Activated T-cell treated with anti-CD3 and anti-CD28 coated beads for 1 hour (primary cell): ENCODE measurements at regions not wholly inside any gene's neighbourhood (a gene's known extent, or its start where the extent isn't known, plus 50 kb on each side); places are given as distances from the start of the nearest gene placed in this dataset.

Experiments used
- DNase-seq: peaks from one replicate; pipeline ENCODE4 v3.0.0-alpha.2; 2020; ENCODE audit warnings: low read depth

DNA sequence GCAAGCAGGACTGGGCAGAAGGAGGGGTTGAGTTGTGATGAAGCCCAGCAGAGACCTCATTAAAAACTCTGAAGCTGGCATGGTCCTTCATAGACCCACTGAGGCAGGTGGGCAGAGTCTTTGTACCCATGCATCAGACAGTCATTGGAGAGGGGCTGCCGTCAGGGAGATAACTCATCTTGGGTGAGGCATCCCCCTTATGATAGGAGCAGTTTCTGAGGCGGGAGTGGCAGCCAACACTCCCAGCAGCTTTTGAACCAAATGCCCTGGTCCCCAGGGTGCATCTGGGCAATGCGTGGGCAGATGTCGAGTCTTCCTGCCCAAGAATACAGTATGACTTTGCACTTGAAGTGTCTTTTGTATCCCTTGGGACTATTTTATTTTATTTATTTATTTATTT is 68.1 kb downstream of the HTR5A start:
- DNase-seq = no peak

DNA sequence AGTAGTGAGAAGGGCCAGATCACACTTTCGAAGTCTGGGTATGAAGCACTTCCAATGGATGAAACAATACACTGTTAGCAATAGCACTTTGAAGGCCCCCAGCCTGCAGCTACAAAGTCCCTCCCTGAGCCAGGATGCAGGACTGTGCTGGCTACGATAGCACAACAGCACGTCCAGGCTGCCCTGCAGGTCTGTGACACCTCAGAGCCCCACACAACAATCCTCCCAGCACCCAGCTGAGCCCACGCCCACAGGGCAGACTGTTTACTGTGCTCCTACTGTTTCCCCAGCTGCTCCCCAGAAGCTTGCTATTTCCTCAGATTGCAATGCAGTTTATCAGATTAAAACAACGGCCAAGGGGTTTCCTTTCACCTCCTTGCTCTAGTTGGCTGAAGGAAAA is 71.4 kb downstream of the HTR5A start:
- no peak for DNase-seq

GRCh38 chr7:155143381-155143780 is 73.3 kb downstream of the HTR5A start:
- no peak for DNase-seq

DNA sequence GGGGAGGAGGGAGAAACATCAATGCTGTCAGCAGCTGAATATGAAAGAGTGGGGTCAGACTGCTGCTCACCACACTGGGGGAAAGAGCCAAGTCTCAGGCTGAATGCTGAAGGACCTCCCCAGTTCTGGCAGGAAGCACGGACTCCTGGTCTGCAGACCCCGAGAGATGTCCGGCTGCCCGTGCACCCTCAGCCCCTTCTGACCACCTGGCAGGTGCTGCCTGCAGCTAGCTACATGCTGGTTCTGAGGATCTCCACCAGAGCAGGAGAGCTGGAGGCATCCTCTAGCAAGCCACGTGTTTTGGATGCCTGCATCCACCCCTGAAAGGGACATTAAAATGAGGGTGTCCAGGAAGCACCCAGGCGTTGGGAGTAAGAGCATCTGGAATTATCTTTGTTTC is 74.2 kb downstream of the HTR5A start:
- DNase-seq = no peak

DNA sequence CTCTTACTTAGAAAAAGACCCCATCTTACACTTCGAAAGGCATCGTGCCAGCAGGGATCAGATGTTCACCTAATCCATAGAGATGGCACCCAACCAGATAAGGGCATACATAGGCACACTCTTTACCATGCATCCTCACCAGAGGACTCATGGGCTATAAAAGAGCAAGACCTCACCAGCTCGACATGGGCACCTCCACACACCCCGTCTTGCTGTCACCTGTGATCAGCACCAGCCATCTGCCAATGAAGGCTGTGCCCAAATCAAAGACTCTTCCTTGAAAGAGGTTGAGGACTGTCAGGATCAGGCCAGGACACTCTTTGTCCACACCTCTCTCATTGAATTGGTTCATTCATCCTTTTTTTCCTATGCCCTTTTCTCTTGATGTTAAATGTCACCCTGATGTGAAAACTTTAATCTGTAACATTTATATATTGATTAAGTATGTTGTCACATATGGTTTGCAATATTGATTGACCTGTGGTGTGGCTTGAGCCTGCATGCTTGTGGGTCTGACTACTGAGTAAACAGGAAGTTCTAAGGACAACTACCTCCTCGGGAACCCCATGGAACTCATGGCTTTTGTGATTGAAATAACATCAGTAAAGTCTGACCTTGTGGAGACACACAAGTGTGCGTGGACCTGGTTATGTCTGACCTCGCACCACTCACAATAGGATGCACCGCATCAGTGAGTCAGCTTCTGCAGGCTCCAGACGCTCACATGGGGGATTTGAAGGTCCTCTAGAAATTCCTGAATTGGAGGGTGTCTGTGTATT is 75.5 kb downstream of the HTR5A start:
- no peak for DNase-seq

DNA sequence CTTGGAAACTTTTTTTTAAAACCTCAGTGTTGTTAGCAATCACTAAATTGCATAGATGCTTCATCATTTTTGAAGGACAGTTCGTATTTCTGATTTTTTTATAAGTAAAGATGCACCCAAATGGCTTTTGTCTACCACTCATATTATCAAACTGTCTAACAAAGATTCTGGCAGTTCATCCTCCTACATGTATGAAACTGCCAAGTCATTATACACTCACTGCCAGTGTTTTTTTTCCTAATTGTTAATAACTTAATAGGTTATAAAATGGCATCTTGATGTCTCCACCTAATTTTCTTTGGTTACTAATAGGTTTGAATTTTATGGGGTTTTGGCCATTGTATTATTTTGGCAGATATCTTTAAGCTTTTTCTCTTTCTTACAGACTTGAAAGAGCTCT is 77.0 kb downstream of the HTR5A start:
- no peak for DNase-seq

- no peak for DNase-seq
Observed at GRCh38 chr7:155147624-155148023, 77.5 kb downstream of the HTR5A start.

GRCh38 chr7:155153676-155154075 is 83.6 kb downstream of the HTR5A start:
- DNase-seq = no peak

DNA sequence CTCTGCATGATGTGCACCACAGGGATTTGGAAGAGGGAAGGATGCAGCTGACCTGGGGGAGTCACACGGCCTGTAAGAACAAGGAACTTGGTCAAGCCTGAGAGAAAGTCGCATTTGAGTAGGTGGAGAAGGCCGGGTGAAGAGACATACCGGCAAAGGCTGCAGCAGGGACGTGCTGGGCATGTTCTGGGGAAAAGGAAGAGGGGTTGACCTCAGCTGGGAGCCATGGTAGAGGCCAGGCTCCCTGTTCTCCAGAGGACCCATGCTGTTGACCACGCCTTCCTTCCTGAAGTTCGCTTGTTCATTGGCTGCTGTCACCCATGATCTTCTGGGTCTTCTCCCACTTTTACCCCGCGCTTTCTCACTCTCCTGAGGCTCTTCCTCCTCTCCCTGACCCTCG is 84.5 kb downstream of the HTR5A start:
- no peak for DNase-seq

- no peak for DNase-seq
Observed at GRCh38 chr7:155161690-155162089, 91.6 kb downstream of the HTR5A start.

- no peak for DNase-seq
Observed at GRCh38 chr7:155162422-155162821, 92.3 kb downstream of the HTR5A start.

DNA sequence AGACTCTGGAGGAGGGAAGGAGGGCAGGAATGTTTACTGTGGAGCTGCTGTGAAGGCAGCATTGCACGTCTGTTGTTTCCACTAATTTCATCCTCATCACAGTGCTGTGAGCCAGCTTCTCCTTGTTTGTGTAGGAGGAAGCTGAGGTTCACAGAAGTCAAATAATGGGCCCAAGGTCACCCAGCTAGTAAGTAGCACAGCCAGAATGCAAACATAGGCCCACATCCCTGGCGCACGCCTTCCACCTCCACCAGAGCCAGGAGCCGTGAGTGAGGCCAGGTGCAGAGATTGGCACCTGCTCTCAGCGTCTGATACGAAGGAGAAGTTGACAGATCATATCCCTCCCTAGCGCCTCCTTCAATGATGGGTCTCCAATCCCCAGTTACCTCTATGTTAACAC is 93.6 kb downstream of the HTR5A start:
- no peak for DNase-seq

DNA sequence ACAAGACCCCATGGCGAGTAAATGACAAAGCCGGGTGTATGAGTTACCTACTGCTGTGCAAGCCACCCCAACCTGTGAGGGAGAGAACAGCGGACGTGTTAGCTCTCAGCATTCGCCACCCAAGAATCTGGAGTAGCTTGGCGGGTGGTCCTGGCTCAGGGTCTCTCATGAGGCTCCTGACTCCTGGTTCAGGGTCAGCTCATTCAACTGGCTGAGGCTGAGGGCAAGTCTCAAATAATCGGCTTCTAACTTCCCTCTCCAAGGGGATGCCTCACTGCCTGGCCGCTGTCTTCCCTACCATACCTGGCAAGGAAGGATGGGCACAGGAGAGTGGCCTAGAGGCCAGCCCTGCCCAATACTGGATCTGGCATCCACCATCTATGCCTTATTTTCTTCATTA is 94.2 kb downstream of the HTR5A start:
- no peak for DNase-seq

GRCh38 chr7:155166108-155166507 is 96.0 kb downstream of the HTR5A start:
- no peak for DNase-seq

GRCh38 chr7:155166673-155167370 is 96.7 kb downstream of the HTR5A start:
- no peak for DNase-seq

GRCh38 chr7:155167706-155168365 is 97.7 kb downstream of the HTR5A start:
- no peak for DNase-seq

DNA sequence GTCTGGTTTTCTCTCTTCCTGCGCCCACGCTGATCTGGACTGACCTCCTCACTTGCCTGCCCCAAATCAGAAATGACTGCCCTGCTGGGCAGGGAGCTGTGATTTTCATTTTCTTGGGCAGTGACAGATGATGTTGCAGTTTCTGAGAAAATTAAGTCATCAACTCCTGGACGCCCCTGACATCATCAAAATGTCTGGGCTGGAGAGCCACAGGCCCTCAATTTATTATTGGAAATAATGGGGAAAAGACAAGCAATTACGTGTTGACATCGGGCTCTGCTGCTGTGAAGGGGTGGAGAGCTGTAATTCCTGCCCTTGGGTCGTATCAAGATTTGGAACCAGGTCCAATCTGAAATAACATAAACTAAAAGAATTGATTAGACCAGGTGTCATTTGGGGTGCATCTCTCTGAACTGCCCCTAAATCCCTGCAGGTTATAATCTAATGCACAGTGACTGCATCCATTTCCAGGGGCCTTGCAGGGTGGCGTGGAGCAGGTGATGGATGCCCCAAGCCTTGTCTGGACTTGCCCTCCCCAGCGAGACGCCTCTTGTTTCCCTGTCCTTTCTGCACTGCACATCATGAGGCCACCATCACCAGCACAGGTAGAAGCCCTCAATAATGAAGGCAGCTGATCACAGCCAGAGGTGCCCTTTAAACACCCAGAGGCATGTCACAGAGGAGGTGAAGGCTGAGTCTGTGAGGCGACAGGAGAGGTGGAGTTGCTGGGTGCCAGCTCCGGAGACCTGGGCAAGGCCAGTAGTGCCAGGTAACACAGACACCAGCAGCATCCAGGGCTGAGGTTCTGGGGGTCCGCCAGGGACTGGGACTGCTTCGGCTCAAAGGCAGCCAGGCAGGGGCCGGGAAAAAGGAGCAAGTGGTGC is 98.7 kb downstream of the HTR5A start:
- no peak for DNase-seq

GRCh38 chr7:155169498-155170065 is 99.5 kb downstream of the HTR5A start:
- DNase-seq = no peak

GRCh38 chr7:155170331-155170730 is 100.2 kb downstream of the HTR5A start:
- no peak for DNase-seq

GRCh38 chr7:155172141-155172540 is 102.0 kb downstream of the HTR5A start:
- DNase-seq = no peak

- no peak for DNase-seq
Observed at GRCh38 chr7:155173905-155174304, 103.8 kb downstream of the HTR5A start.

DNA sequence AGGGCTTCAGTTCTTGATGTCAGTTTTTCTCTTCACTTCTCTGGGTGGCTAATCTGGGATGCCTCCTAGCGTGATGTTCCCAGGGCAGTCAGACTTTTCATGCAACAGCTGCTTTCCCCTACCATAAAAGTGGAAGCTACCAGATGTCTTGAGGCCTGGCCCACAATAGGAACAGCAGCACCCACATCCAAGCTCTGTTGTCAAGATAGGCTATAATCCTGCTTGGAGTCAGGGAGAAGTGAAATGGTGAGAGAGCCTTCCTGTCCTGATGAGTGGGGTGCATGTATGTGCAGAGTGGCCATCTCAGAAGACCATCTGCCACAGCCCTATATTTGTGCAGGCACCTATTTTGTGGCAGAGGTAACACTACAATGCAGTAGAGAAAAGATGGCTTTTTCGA is 108.0 kb downstream of the HTR5A start:
- DNase-seq = no peak
